ENCODE measurements at regions not wholly inside any gene's neighbourhood (a gene's known extent, or its start where the extent isn't known, plus 50 kb on each side); places are given as distances from the start of the nearest gene placed in this dataset.

DNA sequence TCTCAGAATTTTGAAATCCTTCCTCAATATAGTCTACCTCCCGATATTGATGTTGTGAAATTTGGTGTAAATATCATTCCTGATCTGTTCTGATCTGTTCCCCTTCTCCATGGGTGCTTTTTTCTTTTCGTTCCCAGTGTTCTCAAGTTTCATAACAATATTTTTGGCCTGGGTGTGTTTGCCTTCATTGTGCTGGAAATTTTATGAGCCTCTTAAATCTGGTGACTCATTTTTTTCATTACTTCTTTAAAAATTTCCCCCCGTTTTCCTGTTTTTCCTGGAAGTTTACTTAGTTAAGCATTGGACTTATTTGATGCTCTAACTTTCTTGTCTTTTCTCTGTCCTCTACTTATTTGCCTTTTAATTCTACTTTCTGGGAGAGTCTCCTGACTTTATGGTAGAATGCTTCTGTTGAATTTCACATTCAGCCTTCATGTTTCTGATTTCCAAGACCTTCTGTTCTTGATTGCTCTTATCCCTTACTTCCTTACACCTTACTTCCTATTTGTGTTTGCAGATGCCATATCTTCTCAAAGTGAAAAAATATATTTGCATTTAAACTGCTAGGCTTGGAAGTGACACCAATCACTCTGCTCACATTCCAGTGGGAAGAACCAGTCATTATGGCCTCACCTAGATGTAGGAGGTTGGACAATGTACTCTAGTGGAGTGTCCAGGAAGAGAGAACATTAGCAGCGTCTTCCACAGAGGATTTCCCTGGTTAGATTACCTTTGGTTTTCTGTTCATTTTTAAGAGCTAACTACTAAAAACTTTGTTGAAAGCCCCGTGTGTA lies 441.9 kb downstream of the ARHGEF28 start:
- Histone ChIP-seq H3K9me3 (ENCODE audit: control insufficient read depth, low read length) (no peaks in the 10 kb centered on the region), H3K4me1 (ENCODE audit: control insufficient read depth, insufficient read depth, low read length, poor library complexity, severe bottlenecking) (no peaks in the 10 kb centered on the region), H3K27me3 (replicated peaks; ENCODE audit: control insufficient read depth, insufficient read depth, low read length, poor library complexity, severe bottlenecking) (no peaks in the 10 kb centered on the region), H3K27ac (ENCODE audit: insufficient read depth, low read length, poor library complexity, severe bottlenecking) (no peak overlapping the region), H3K4me3 (ENCODE audit: insufficient read depth, low read depth, low read length, poor library complexity, severe bottlenecking) (no peak overlapping the region), H3K36me3 (ENCODE audit: control insufficient read depth, insufficient read depth, low read length) (no peaks in the 10 kb centered on the region)
- no peak for DNase-seq

GRCh38 chr5:74064911-74065310 lies 438.9 kb downstream of the ARHGEF28 start:
- Histone ChIP-seq H3K36me3 (ENCODE audit: control insufficient read depth, insufficient read depth, low read length) (no peaks in the 10 kb centered on the region), H3K9me3 (ENCODE audit: control insufficient read depth, low read length) (no peaks in the 10 kb centered on the region), H3K4me1 (ENCODE audit: control insufficient read depth, insufficient read depth, low read length, poor library complexity, severe bottlenecking) (no peaks in the 10 kb centered on the region), H3K27ac (ENCODE audit: insufficient read depth, low read length, poor library complexity, severe bottlenecking) (no peak overlapping the region), H3K4me3 (ENCODE audit: insufficient read depth, low read depth, low read length, poor library complexity, severe bottlenecking) (no peak overlapping the region), H3K27me3 (replicated peaks; ENCODE audit: control insufficient read depth, insufficient read depth, low read length, poor library complexity, severe bottlenecking) (no peaks in the 10 kb centered on the region)
- no peak for DNase-seq

DNA sequence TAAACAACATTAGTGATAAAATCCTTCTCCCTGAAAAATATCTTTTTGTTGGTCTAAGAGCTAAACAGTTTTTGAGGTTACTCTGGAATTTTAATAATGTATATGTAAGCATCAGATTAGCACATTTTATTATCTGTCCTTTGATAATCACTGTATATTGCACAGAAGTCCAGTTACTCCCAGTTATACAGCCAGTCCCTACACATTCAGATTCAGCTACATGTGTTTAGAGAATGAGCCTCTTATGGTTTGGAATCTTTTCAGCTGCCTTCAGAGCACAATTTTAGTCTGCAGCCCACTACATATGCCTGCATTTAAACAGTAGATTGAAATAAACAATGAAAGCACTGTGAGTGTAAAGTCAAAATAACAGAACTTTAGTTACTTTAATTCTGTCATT lies 438.2 kb downstream of the ARHGEF28 start:
- Histone ChIP-seq H3K4me3 (ENCODE audit: insufficient read depth, low read depth, low read length, poor library complexity, severe bottlenecking) (no peak overlapping the region), H3K27me3 (replicated peaks; ENCODE audit: control insufficient read depth, insufficient read depth, low read length, poor library complexity, severe bottlenecking) (no peaks in the 10 kb centered on the region), H3K4me1 (ENCODE audit: control insufficient read depth, insufficient read depth, low read length, poor library complexity, severe bottlenecking) (no peaks in the 10 kb centered on the region), H3K27ac (ENCODE audit: insufficient read depth, low read length, poor library complexity, severe bottlenecking) (no peak overlapping the region), H3K9me3 (ENCODE audit: control insufficient read depth, low read length) (no peaks in the 10 kb centered on the region), H3K36me3 (ENCODE audit: control insufficient read depth, insufficient read depth, low read length) (no peaks in the 10 kb centered on the region)
- DNase-seq = no peak

GRCh38 chr5:74063821-74064220 lies 437.8 kb downstream of the ARHGEF28 start:
- Histone ChIP-seq H3K9me3 (ENCODE audit: control insufficient read depth, low read length) (no peaks in the 10 kb centered on the region), H3K27ac (ENCODE audit: insufficient read depth, low read length, poor library complexity, severe bottlenecking) (no peak overlapping the region)

DNA sequence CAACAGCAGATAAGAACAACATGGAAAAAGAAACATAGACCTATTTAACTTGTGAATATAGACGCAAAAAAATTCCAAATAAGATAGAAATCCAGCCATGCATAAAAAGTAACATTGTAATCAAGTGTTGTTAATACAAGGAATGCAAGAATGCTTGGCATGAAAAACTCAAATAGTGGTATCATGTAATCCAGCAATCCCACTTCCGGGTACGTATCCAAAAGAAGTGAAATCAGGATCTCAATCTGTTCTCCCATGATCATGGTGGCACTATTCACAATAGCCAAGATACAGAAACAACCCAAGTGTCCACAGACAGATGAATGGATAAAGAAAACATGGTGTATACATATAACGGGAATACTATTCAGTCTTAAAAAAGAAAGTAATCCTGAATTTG lies 437.4 kb downstream of the ARHGEF28 start:
- H3K27ac ChIP-seq (ENCODE audit: insufficient read depth, low read length, poor library complexity, severe bottlenecking) = no peak overlapping the region
- H3K4me1 ChIP-seq (ENCODE audit: control insufficient read depth, insufficient read depth, low read length, poor library complexity, severe bottlenecking) = no peaks in the 10 kb centered on the region
- no peaks in the 10 kb centered on the region for H3K9me3 ChIP-seq (ENCODE audit: control insufficient read depth, low read length)

More at GRCh38 chr5:74063821-74064220, 437.8 kb downstream of the ARHGEF28 start:
- Histone ChIP-seq H3K36me3 (ENCODE audit: control insufficient read depth, insufficient read depth, low read length) (no peaks in the 10 kb centered on the region), H3K27me3 (replicated peaks; ENCODE audit: control insufficient read depth, insufficient read depth, low read length, poor library complexity, severe bottlenecking) (no peaks in the 10 kb centered on the region), H3K4me3 (ENCODE audit: insufficient read depth, low read depth, low read length, poor library complexity, severe bottlenecking) (no peak overlapping the region), H3K4me1 (ENCODE audit: control insufficient read depth, insufficient read depth, low read length, poor library complexity, severe bottlenecking) (no peaks in the 10 kb centered on the region)
- DNase-seq = no peak

DNA sequence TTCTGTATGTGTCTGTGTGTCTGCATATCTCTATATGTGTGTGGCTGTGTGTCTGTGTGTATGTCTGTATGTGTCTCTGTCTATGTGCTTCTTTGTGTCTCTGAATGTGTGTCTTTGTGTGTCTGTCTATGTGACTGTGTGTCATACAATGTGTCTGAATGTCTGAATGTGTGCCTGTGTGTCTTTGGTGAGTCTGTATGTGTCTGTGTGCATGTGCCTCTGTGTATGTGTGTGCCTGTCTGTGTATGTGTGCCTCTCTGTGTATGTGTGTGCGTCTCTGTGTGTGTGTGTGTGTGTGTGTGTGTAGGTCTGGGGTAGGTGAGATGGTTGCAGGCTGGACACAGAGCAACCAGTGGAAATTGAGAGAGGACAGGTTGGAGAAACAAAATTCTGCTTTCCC lies 435.3 kb downstream of the ARHGEF28 start:
- DNase-seq = no peak
- Histone ChIP-seq H3K27ac (ENCODE audit: insufficient read depth, low read length, poor library complexity, severe bottlenecking) (no peak overlapping the region), H3K4me1 (ENCODE audit: control insufficient read depth, insufficient read depth, low read length, poor library complexity, severe bottlenecking) (no peaks in the 10 kb centered on the region), H3K36me3 (ENCODE audit: control insufficient read depth, insufficient read depth, low read length) (no peaks in the 10 kb centered on the region), H3K9me3 (ENCODE audit: control insufficient read depth, low read length) (no peaks in the 10 kb centered on the region), H3K27me3 (replicated peaks; ENCODE audit: control insufficient read depth, insufficient read depth, low read length, poor library complexity, severe bottlenecking) (no peaks in the 10 kb centered on the region), H3K4me3 (ENCODE audit: insufficient read depth, low read depth, low read length, poor library complexity, severe bottlenecking) (no peak overlapping the region)

More for the DNA sequence above, 437.4 kb downstream of the ARHGEF28 start:
- no peak for DNase-seq
- Histone ChIP-seq H3K27me3 (replicated peaks; ENCODE audit: control insufficient read depth, insufficient read depth, low read length, poor library complexity, severe bottlenecking) (no peaks in the 10 kb centered on the region), H3K36me3 (ENCODE audit: control insufficient read depth, insufficient read depth, low read length) (no peaks in the 10 kb centered on the region), H3K4me3 (ENCODE audit: insufficient read depth, low read depth, low read length, poor library complexity, severe bottlenecking) (no peak overlapping the region)

GRCh38 chr5:74059706-74060105 lies 433.7 kb downstream of the ARHGEF28 start:
- Histone ChIP-seq H3K36me3 (ENCODE audit: control insufficient read depth, insufficient read depth, low read length) (no peaks in the 10 kb centered on the region), H3K4me3 (ENCODE audit: insufficient read depth, low read depth, low read length, poor library complexity, severe bottlenecking) (no peak overlapping the region), H3K27ac (ENCODE audit: insufficient read depth, low read length, poor library complexity, severe bottlenecking) (no peak overlapping the region), H3K9me3 (ENCODE audit: control insufficient read depth, low read length) (no peaks in the 10 kb centered on the region), H3K4me1 (ENCODE audit: control insufficient read depth, insufficient read depth, low read length, poor library complexity, severe bottlenecking) (no peaks in the 10 kb centered on the region), H3K27me3 (replicated peaks; ENCODE audit: control insufficient read depth, insufficient read depth, low read length, poor library complexity, severe bottlenecking) (no peaks in the 10 kb centered on the region)
- DNase-seq = no peak

GRCh38 chr5:74056789-74057164 lies 430.8 kb downstream of the ARHGEF28 start:
- no peak overlapping the region for H3K4me3 ChIP-seq (ENCODE audit: insufficient read depth, low read depth, low read length, poor library complexity, severe bottlenecking)
- DNase-seq = no peak
- H3K4me1 ChIP-seq (ENCODE audit: control insufficient read depth, insufficient read depth, low read length, poor library complexity, severe bottlenecking) = no peaks in the 10 kb centered on the region
- H3K36me3 ChIP-seq (ENCODE audit: control insufficient read depth, insufficient read depth, low read length) = no peaks in the 10 kb centered on the region
- no peak overlapping the region for H3K27ac ChIP-seq (ENCODE audit: insufficient read depth, low read length, poor library complexity, severe bottlenecking)
- H3K27me3 ChIP-seq (replicated peaks; ENCODE audit: control insufficient read depth, insufficient read depth, low read length, poor library complexity, severe bottlenecking) = no peaks in the 10 kb centered on the region
- no peaks in the 10 kb centered on the region for H3K9me3 ChIP-seq (ENCODE audit: control insufficient read depth, low read length)

GRCh38 chr5:74056107-74056788 lies 430.3 kb downstream of the ARHGEF28 start:
- no peak overlapping the region for H3K27ac ChIP-seq (ENCODE audit: insufficient read depth, low read length, poor library complexity, severe bottlenecking)
- H3K9me3 ChIP-seq (ENCODE audit: control insufficient read depth, low read length) = no peaks in the 10 kb centered on the region
- H3K4me3 ChIP-seq (ENCODE audit: insufficient read depth, low read depth, low read length, poor library complexity, severe bottlenecking) = no peak overlapping the region
- H3K36me3 ChIP-seq (ENCODE audit: control insufficient read depth, insufficient read depth, low read length) = no peaks in the 10 kb centered on the region
- H3K4me1 ChIP-seq (ENCODE audit: control insufficient read depth, insufficient read depth, low read length, poor library complexity, severe bottlenecking) = no peaks in the 10 kb centered on the region
- DNase-seq = no peak
- no peaks in the 10 kb centered on the region for H3K27me3 ChIP-seq (replicated peaks; ENCODE audit: control insufficient read depth, insufficient read depth, low read length, poor library complexity, severe bottlenecking)

DNA sequence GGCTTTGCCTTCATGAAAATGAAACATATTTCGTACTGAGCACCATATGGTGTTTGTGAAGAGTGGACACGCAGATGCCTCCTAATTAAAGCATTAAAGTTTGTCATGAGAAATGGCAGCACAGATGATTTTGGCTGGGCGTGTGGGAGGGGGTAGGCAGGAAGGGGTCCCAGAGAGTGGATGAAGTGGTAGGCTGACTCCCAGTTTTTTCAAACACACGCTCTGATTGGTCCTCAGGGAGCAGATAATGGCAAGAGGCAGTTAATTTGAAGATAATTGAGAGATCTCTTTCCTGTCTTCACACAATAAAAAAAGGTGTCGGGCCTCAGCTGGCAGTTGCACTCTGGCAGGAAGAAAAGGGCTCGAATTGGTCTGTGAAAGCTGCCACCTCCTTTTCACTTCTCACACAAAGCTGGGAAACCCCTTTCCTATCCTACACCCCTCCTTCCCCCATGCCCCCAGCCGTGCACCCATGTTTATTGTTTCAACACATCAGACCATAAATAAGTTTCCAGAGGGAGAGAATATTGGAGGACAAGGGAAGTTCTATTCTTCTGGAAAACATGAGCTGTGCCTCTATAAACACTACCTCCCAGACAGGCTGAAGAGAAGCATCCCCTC lies 429.6 kb downstream of the ARHGEF28 start:
- H3K4me3 ChIP-seq (ENCODE audit: insufficient read depth, low read depth, low read length, poor library complexity, severe bottlenecking) = no peak overlapping the region
- no peaks in the 10 kb centered on the region for H3K36me3 ChIP-seq (ENCODE audit: control insufficient read depth, insufficient read depth, low read length)
- H3K4me1 ChIP-seq (ENCODE audit: control insufficient read depth, insufficient read depth, low read length, poor library complexity, severe bottlenecking) = no peaks in the 10 kb centered on the region
- H3K27ac ChIP-seq (ENCODE audit: insufficient read depth, low read length, poor library complexity, severe bottlenecking) = no peak overlapping the region
- H3K9me3 ChIP-seq (ENCODE audit: control insufficient read depth, low read length) = no peaks in the 10 kb centered on the region
- no peaks in the 10 kb centered on the region for H3K27me3 ChIP-seq (replicated peaks; ENCODE audit: control insufficient read depth, insufficient read depth, low read length, poor library complexity, severe bottlenecking)
- DNase-seq = no peak

Data from effector memory CD4-positive, alpha-beta T cell (primary cell).